22Rv1 (cell line): ENCODE measurements at regions not wholly inside any gene's neighbourhood (a gene's known extent, or its start where the extent isn't known, plus 50 kb on each side); places are given as distances from the start of the nearest gene placed in this dataset.

Experiments
- ZFX ChIP-seq: fragments of 450-650 bp; IDR thresholded peaks from 2 replicates; pipeline ENCODE4 v1.6.1; 2017; ENCODE audit warnings: antibody characterized with exemption, borderline replicate concordance
- TF ChIP-seq, protein P1 (sequence below): fragments of 450-650 bp; IDR thresholded peaks from 2 replicates; pipeline ENCODE4 v1.5.1; 2017; ENCODE audit warnings: mild to moderate bottlenecking

DNA sequence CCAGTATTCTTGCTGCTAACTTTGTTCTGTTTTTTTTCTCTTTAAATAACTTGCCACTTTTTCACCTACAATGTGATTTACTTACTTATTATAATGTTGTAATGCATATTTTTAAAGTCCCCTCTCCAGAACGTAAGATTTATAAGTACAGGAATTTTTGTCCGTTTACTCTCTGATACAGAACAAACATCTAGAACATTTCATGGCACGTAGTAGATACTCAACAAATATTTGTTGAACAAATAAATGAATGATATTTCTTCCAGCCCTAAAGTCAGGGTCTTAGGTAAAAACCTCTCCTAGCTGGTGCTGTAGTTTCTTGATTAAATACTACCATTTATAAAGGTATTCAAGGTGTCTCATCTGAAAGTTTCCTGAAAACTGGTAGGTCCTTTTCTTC, 125.1 kb downstream of the ZBTB18 start:
- TF ChIP-seq, protein P1, sequence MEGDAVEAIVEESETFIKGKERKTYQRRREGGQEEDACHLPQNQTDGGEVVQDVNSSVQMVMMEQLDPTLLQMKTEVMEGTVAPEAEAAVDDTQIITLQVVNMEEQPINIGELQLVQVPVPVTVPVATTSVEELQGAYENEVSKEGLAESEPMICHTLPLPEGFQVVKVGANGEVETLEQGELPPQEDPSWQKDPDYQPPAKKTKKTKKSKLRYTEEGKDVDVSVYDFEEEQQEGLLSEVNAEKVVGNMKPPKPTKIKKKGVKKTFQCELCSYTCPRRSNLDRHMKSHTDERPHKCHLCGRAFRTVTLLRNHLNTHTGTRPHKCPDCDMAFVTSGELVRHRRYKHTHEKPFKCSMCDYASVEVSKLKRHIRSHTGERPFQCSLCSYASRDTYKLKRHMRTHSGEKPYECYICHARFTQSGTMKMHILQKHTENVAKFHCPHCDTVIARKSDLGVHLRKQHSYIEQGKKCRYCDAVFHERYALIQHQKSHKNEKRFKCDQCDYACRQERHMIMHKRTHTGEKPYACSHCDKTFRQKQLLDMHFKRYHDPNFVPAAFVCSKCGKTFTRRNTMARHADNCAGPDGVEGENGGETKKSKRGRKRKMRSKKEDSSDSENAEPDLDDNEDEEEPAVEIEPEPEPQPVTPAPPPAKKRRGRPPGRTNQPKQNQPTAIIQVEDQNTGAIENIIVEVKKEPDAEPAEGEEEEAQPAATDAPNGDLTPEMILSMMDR, result no peak
- TF ChIP-seq ZFX, result no peak
